B cell (primary cell): ENCODE measurements at regions not wholly inside any gene's neighbourhood (a gene's known extent, or its start where the extent isn't known, plus 50 kb on each side); places are given as distances from the start of the nearest gene placed in this dataset.

ENCODE experiments used
- ATAC-seq: fragments of 200-7000 bp; cut with Tn5 transposase; one replicate; pipeline ENCODE4 v1.10.0; 2021; ENCODE audit warnings: low read depth, mild to moderate bottlenecking, moderate number of reproducible peaks, moderate library complexity
- CTCF ChIA-PET: fragments of 350-600 bp; sonication (Branson Sonifier 250); formaldehyde crosslinking; loops from one replicate; lab custom pipeline; 2021; ENCODE audit warnings: antibody characterized with exemption, inconsistent platforms; lab: Charles Lee
- POLR2A ChIA-PET: fragments of 350-600 bp; sonication (Branson Sonifier 250); formaldehyde crosslinking; loops from one replicate; lab custom pipeline; 2021; ENCODE audit warnings: antibody characterized with exemption; lab: Charles Lee
- DNase-seq: peaks from one replicate; pipeline ENCODE4 v3.0.0; 2013
- H2AFZ ChIP-seq: 2 replicates; pipeline ENCODE4 v1.6.1; 2012; ENCODE audit warnings: mild to moderate bottlenecking, low read depth, low read length; ENCODE audit not compliant: insufficient read depth, poor library complexity, severe bottlenecking
- H3K27ac ChIP-seq, 2 donors: 1 replicate in 1 of 2; 2 replicates in 1 of 2; pipeline ENCODE4 v1.5.1; 2012 to 2013; ENCODE audit warnings: low read length in 2 of 2, mild to moderate bottlenecking in 2 of 2, moderate library complexity in 1 of 2
- H3K27me3 ChIP-seq, 4 experiments: fragments of 200-600 bp in 1 of 4; sonication (generic) in 1 of 4; replicated peaks in 1 of 4; 1 replicate in 2 of 4; 2 replicates in 2 of 4; pipeline versions ENCODE4 v1.6.1 to v1.7.0; 2013 to 2016; ENCODE audit warnings: low read length in 3 of 4, mild to moderate bottlenecking in 2 of 4, mixed read lengths in 1 of 4, moderate library complexity in 1 of 4; ENCODE audit not compliant: insufficient read depth in 4 of 4, control insufficient read depth in 3 of 4; ENCODE audit errors: control extremely low read depth in 1 of 4
- H3K36me3 ChIP-seq, 2 experiments: replicated peaks in 1 of 2; 1 replicate in 1 of 2; 2 replicates in 1 of 2; pipeline versions ENCODE4 v1.6.1 to v1.7.1; 2013; ENCODE audit warnings: low read length in 1 of 2; ENCODE audit not compliant: insufficient read depth in 2 of 2, control insufficient read depth in 1 of 2; ENCODE audit errors: control extremely low read depth in 1 of 2, extremely low read depth in 1 of 2
- H3K4me1 ChIP-seq, 2 donors: fragments of 200-600 bp in 1 of 2; sonication (generic) in 1 of 2; 1 replicate in 1 of 2; 2 replicates in 1 of 2; pipeline versions ENCODE4 v1.5.1 to v1.6.1; 2013 to 2017; ENCODE audit warnings: low read length in 2 of 2; ENCODE audit not compliant: control insufficient read depth in 2 of 2, insufficient read depth in 2 of 2
- H3K4me2 ChIP-seq: replicated peaks from 2 replicates; pipeline ENCODE3; 2012; ENCODE audit warnings: mild to moderate bottlenecking, low read depth, low read length; ENCODE audit not compliant: poor library complexity, severe bottlenecking
- H3K4me3 ChIP-seq, 5 experiments: fragments of 200-600 bp in 1 of 5; sonication (generic) in 1 of 5; 1 replicate in 3 of 5; 2 replicates in 2 of 5; pipeline versions ENCODE4 v1.5.1 to v1.7.0; 2011 to 2016; ENCODE audit warnings: low read length in 4 of 5, mild to moderate bottlenecking in 4 of 5, low read depth in 2 of 5, control low read depth in 1 of 5, moderate library complexity in 1 of 5; ENCODE audit not compliant: insufficient read depth in 1 of 5; ENCODE audit errors: control extremely low read depth in 1 of 5, extremely low read depth in 1 of 5
- H3K79me2 ChIP-seq: fragments of 200-600 bp; sonication (generic); one replicate; pipeline ENCODE4 v1.6.0; 2016; ENCODE audit warnings: low read length; ENCODE audit not compliant: control insufficient read depth, insufficient read depth
- H3K9ac ChIP-seq: fragments of 200-600 bp; sonication (generic); 2 replicates; pipeline ENCODE4 v1.6.1; 2017; ENCODE audit warnings: mild to moderate bottlenecking, low read length, moderate library complexity
- H3K9me3 ChIP-seq, 3 donors: one replicate each; pipeline versions ENCODE4 v1.6.1 to v1.7.1; 2013; ENCODE audit warnings: low read length in 2 of 3; ENCODE audit not compliant: control insufficient read depth in 2 of 3, insufficient read depth in 1 of 3; ENCODE audit errors: control extremely low read depth in 1 of 3
- H4K20me1 ChIP-seq: 2 replicates; pipeline ENCODE4 v1.6.0; 2012; ENCODE audit warnings: mild to moderate bottlenecking, low read length; ENCODE audit not compliant: insufficient read depth, control insufficient read depth, poor library complexity, severe bottlenecking
- H3K27ac Mint-ChIP-seq: one replicate; pipeline ENCODE4 v1.8.0; 2021; ENCODE audit warnings: mixed read lengths
- H3K27me3 Mint-ChIP-seq: one replicate; pipeline ENCODE4 v1.8.0; 2021; ENCODE audit warnings: mixed read lengths
- H3K4me1 Mint-ChIP-seq: one replicate; pipeline ENCODE4 v1.8.0; 2021; ENCODE audit warnings: mixed read lengths
- H3K4me3 Mint-ChIP-seq: one replicate; pipeline ENCODE4 v1.8.0; 2021; ENCODE audit warnings: mixed read lengths
- H3K9me3 Mint-ChIP-seq: one replicate; pipeline ENCODE4 v1.8.0; 2022; ENCODE audit warnings: mixed read lengths; ENCODE audit not compliant: insufficient read depth
- EZH2 ChIP-seq: IDR thresholded peaks from 2 replicates; pipeline ENCODE4 v1.6.1; 2012; ENCODE audit warnings: borderline replicate concordance, low read depth, mild to moderate bottlenecking, moderate library complexity, low read length; ENCODE audit not compliant: insufficient read depth, poor library complexity, severe bottlenecking
- WGBS: methylation state at CpG from one replicate; pipeline ENCODE4 v1.1.5; 2013; ENCODE audit warnings: missing lambda C conversion rate; ENCODE audit not compliant: insufficient coverage; 5-methylcytosine and 5-hydroxymethylcytosine counted together
- intact Hi-C: fragments of 100-400 bp; cut with micrococcal nuclease; formaldehyde crosslinking; loops from one replicate; pipeline ENCODE4 v1.10.0; 2022
- TF ChIP-seq, protein P1 (sequence below): fragments of 200-600 bp; IDR thresholded peaks from one replicate; pipeline ENCODE4 v1.8.0; 2022; ENCODE audit warnings: antibody characterized with exemption, mild to moderate bottlenecking

- CTCF ChIA-PET, result no interaction called here
- WGBS, result no CpG with 5 or more reads among the region's 2 CpGs
- H3K27ac Mint-ChIP-seq, result no peak overlapping the region
- no peaks in the 10 kb centered on the region for H3K9me3 ChIP-seq
- H3K4me3 Mint-ChIP-seq, result no peak overlapping the region
- H3K79me2 ChIP-seq, result no peaks in the 10 kb centered on the region
- TF ChIP-seq EZH2, result no peak
- TF ChIP-seq, protein P1, sequence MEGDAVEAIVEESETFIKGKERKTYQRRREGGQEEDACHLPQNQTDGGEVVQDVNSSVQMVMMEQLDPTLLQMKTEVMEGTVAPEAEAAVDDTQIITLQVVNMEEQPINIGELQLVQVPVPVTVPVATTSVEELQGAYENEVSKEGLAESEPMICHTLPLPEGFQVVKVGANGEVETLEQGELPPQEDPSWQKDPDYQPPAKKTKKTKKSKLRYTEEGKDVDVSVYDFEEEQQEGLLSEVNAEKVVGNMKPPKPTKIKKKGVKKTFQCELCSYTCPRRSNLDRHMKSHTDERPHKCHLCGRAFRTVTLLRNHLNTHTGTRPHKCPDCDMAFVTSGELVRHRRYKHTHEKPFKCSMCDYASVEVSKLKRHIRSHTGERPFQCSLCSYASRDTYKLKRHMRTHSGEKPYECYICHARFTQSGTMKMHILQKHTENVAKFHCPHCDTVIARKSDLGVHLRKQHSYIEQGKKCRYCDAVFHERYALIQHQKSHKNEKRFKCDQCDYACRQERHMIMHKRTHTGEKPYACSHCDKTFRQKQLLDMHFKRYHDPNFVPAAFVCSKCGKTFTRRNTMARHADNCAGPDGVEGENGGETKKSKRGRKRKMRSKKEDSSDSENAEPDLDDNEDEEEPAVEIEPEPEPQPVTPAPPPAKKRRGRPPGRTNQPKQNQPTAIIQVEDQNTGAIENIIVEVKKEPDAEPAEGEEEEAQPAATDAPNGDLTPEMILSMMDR, result no peak
- no peak overlapping the region for H3K27ac ChIP-seq
- H4K20me1 ChIP-seq, result no peaks in the 10 kb centered on the region
- H3K4me3 ChIP-seq, result no peak overlapping the region
- ATAC-seq (no peak), DNase-seq (no peak)
- no peaks in the 10 kb centered on the region for H3K27me3 ChIP-seq
- no peaks in the 10 kb centered on the region for H3K4me1 Mint-ChIP-seq
- no peak overlapping the region for H3K4me2 ChIP-seq
- intact Hi-C loops, result no loop called here
- H3K9ac ChIP-seq, result no peak overlapping the region
- H3K36me3 ChIP-seq, result no peaks in the 10 kb centered on the region
- H3K4me1 ChIP-seq, result no peaks in the 10 kb centered on the region
- POLR2A ChIA-PET, result no interaction called here
- H2AFZ ChIP-seq, result no peak overlapping the region
- no peaks in the 10 kb centered on the region for H3K27me3 Mint-ChIP-seq
- H3K9me3 Mint-ChIP-seq, result peaks cover 5% of the 10 kb centered on the region
Measured at GRCh38 chr5:36519881-36520280, 86.5 kb upstream of the SLC1A3 start.

- H3K27me3 Mint-ChIP-seq, result no peaks in the 10 kb centered on the region
- no peak overlapping the region for H3K27ac ChIP-seq
- H3K27ac Mint-ChIP-seq, result no peak overlapping the region
- H3K79me2 ChIP-seq, result no peaks in the 10 kb centered on the region
- H3K9ac ChIP-seq, result no peak overlapping the region
- no peak for TF ChIP-seq EZH2
- TF ChIP-seq, protein P1, result no peak
- no peaks in the 10 kb centered on the region for H3K4me1 Mint-ChIP-seq
- no peak overlapping the region for H2AFZ ChIP-seq
- ChIA-PET CTCF (no interaction called here), POLR2A (no interaction called here)
- no peak overlapping the region for H3K4me3 ChIP-seq
- intact Hi-C loops, result no loop called here
- no peaks in the 10 kb centered on the region for H3K4me1 ChIP-seq
- H4K20me1 ChIP-seq, result no peaks in the 10 kb centered on the region
- WGBS, result 56% methylated on average over 1 of the region's 1 CpG
- DNase-seq (no peak), ATAC-seq (no peak)
- no peak overlapping the region for H3K4me3 Mint-ChIP-seq
- no peaks in the 10 kb centered on the region for H3K27me3 ChIP-seq
- no peaks in the 10 kb centered on the region for H3K9me3 ChIP-seq
- H3K9me3 Mint-ChIP-seq, result peaks cover 5% of the 10 kb centered on the region
- no peak overlapping the region for H3K4me2 ChIP-seq
- no peaks in the 10 kb centered on the region for H3K36me3 ChIP-seq
Measured at GRCh38 chr5:36521219-36521618, 85.2 kb upstream of the SLC1A3 start.
